CD14-positive monocyte (primary cell): ENCODE measurements at regions not wholly inside any gene's neighbourhood (a gene's known extent, or its start where the extent isn't known, plus 50 kb on each side); places are given as distances from the start of the nearest gene placed in this dataset.
A peak's percentile ranks its signal among the peaks of the same experiment; 100 is the strongest.

ENCODE experiments used
- DNase-seq, 3 donors: peaks; one replicate each; pipeline ENCODE4 v3.0.0-alpha.2; 2011 to 2022
- H2AFZ ChIP-seq: 2 replicates; pipeline ENCODE4 v1.6.0; 2012; ENCODE audit warnings: mild to moderate bottlenecking, low read depth, low read length, inconsistent platforms; ENCODE audit not compliant: insufficient read depth, poor library complexity, severe bottlenecking
- H3K27ac ChIP-seq, 2 donors: 1 replicate in 1 of 2; 2 replicates in 1 of 2; pipeline ENCODE4 v1.5.1; 2012 to 2013; ENCODE audit warnings: low read length in 2 of 2, control low read depth in 1 of 2, inconsistent platforms in 1 of 2, low read depth in 1 of 2, mild to moderate bottlenecking in 1 of 2
- H3K27me3 ChIP-seq, 2 donors: one replicate each; pipeline versions ENCODE4 v1.6.0 to v1.6.1; 2011 to 2013; ENCODE audit warnings: low read length in 2 of 2; ENCODE audit not compliant: control insufficient read depth in 2 of 2, insufficient read depth in 2 of 2
- H3K36me3 ChIP-seq, 2 donors: replicated peaks in 1 of 2; 1 replicate in 1 of 2; 2 replicates in 1 of 2; pipeline versions ENCODE4 v1.5.1 to v1.6.1; 2012 to 2013; ENCODE audit warnings: low read length in 2 of 2, control low read depth in 1 of 2, inconsistent platforms in 1 of 2, mild to moderate bottlenecking in 1 of 2; ENCODE audit not compliant: insufficient read depth in 2 of 2, control insufficient read depth in 1 of 2
- H3K4me1 ChIP-seq, 2 donors: 1 replicate in 1 of 2; 2 replicates in 1 of 2; pipeline versions ENCODE4 v1.5.1 to v1.6.1; 2012 to 2013; ENCODE audit warnings: low read length in 2 of 2, control low read depth in 1 of 2, inconsistent platforms in 1 of 2, mild to moderate bottlenecking in 1 of 2, moderate library complexity in 1 of 2; ENCODE audit not compliant: insufficient read depth in 2 of 2, control insufficient read depth in 1 of 2
- H3K4me2 ChIP-seq: replicated peaks from 2 replicates; pipeline ENCODE3; 2012; ENCODE audit warnings: low read length, moderate library complexity, mild to moderate bottlenecking; ENCODE audit not compliant: poor library complexity, severe bottlenecking; ENCODE audit errors: extremely low read depth
- H3K4me3 ChIP-seq, 3 experiments: fragments of 200-600 bp in 1 of 3; sonication (generic) in 1 of 3; replicated peaks in 1 of 3; 1 replicate in 2 of 3; 2 replicates in 1 of 3; pipeline ENCODE4 v1.5.1; 2011 to 2013; ENCODE audit warnings: low read length in 3 of 3, mild to moderate bottlenecking in 3 of 3, control low read depth in 2 of 3, low read depth in 2 of 3, inconsistent platforms in 1 of 3, moderate library complexity in 1 of 3
- H3K79me2 ChIP-seq: 2 replicates; pipeline ENCODE4 v1.6.0; 2012; ENCODE audit warnings: mild to moderate bottlenecking, control low read depth, inconsistent platforms, low read length, moderate library complexity; ENCODE audit not compliant: insufficient read depth
- H3K9ac ChIP-seq: 2 replicates; pipeline ENCODE4 v1.6.0; 2017; ENCODE audit warnings: low read length, mild to moderate bottlenecking; ENCODE audit not compliant: insufficient read depth, poor library complexity, severe bottlenecking
- H3K9me3 ChIP-seq, 2 donors: replicated peaks in 1 of 2; 1 replicate in 1 of 2; 2 replicates in 1 of 2; pipeline versions ENCODE4 v1.5.1 to v1.6.1; 2012 to 2013; ENCODE audit warnings: low read length in 2 of 2, control low read depth in 1 of 2; ENCODE audit not compliant: control insufficient read depth in 1 of 2, insufficient read depth in 1 of 2
- H4K20me1 ChIP-seq: 2 replicates; pipeline ENCODE4 v1.6.0; 2012; ENCODE audit warnings: mild to moderate bottlenecking, low read length, control low read depth, moderate library complexity; ENCODE audit not compliant: insufficient read depth
- H3K27ac Mint-ChIP-seq, 7 donors: one replicate each; pipeline ENCODE4 v1.8.0; 2020; ENCODE audit warnings: mild to moderate bottlenecking in 7 of 7, mixed read lengths in 7 of 7, moderate library complexity in 6 of 7, inconsistent platforms in 2 of 7
- H3K27me3 Mint-ChIP-seq, 3 donors: one replicate each; pipeline ENCODE4 v1.8.0; 2021 to 2022; ENCODE audit warnings: low read depth in 3 of 3, mild to moderate bottlenecking in 3 of 3, mixed read lengths in 3 of 3, moderate library complexity in 3 of 3, inconsistent platforms in 1 of 3
- H3K36me3 Mint-ChIP-seq, 2 donors: one replicate each; pipeline ENCODE4 v1.8.0; 2020; ENCODE audit warnings: mixed read lengths in 2 of 2, inconsistent platforms in 1 of 2, mild to moderate bottlenecking in 1 of 2
- H3K4me1 Mint-ChIP-seq: one replicate; pipeline ENCODE4 v1.8.0; 2020; ENCODE audit warnings: mild to moderate bottlenecking, mixed read lengths
- H3K4me3 Mint-ChIP-seq, 2 donors: one replicate each; pipeline ENCODE4 v1.8.0; 2020; ENCODE audit warnings: mild to moderate bottlenecking in 2 of 2, mixed read lengths in 2 of 2, moderate library complexity in 1 of 2
- H3K9me3 Mint-ChIP-seq, 7 donors: one replicate each; pipeline ENCODE4 v1.8.0; 2020 to 2022; ENCODE audit warnings: mixed read lengths in 7 of 7, mild to moderate bottlenecking in 6 of 7, moderate library complexity in 6 of 7, inconsistent platforms in 2 of 7
- CTCF ChIP-seq: fragments of 200-600 bp; IDR thresholded peaks from one replicate; pipeline ENCODE4 v1.8.0; 2022; ENCODE audit warnings: antibody characterized with exemption, mild to moderate bottlenecking
- WGBS: methylation state at CpG from one replicate; pipeline ENCODE4 v1.1.5; 2013; ENCODE audit warnings: missing lambda C conversion rate; ENCODE audit not compliant: insufficient coverage; 5-methylcytosine and 5-hydroxymethylcytosine counted together
- intact Hi-C, 2 donors: fragments of 100-400 bp; cut with micrococcal nuclease; formaldehyde crosslinking; loops; one replicate each; pipeline versions ENCODE4 v1.15.0 to v1.15.1; 2023

- H3K27me3 Mint-ChIP-seq = peaks cover 0 to 9% (median 9%) of the 10 kb centered on the region in 3 donors
- H3K27ac Mint-ChIP-seq = peak overlapping the region; percentile 97 to 100 (median 99)
- peak overlapping the region; percentile 82 for H3K9ac ChIP-seq
- peak overlapping the region; percentile 92 to 95 for H3K4me3 Mint-ChIP-seq
- no peaks in the 10 kb centered on the region for H4K20me1 ChIP-seq
- H3K36me3 Mint-ChIP-seq = peaks cover 31 to 36% of the 10 kb centered on the region in 2 donors
- H3K36me3 ChIP-seq = peaks cover 9 to 26% of the 10 kb centered on the region in 2 donors
- H3K9me3 ChIP-seq = no peaks in the 10 kb centered on the region
- H3K4me1 Mint-ChIP-seq = peaks cover 63% of the 10 kb centered on the region
- no peak for DNase-seq
- H3K9me3 Mint-ChIP-seq = no peaks in the 10 kb centered on the region
- no peak overlapping the region for H2AFZ ChIP-seq
- peaks cover 49 to 58% of the 10 kb centered on the region in 2 donors for H3K4me1 ChIP-seq
- WGBS = 82% methylated on average over 12 of the region's 15 CpGs
- no peaks in the 10 kb centered on the region for H3K27me3 ChIP-seq
- H3K79me2 ChIP-seq = peaks cover 33% of the 10 kb centered on the region
- peak overlapping the region; percentile 95 for H3K4me2 ChIP-seq
- intact Hi-C loops = loop anchor here (2.0 to 10.0 kb wide), 4 partner anchors 77 to 145 kb away; no protein-coding TSS in a partner anchor
- no peak for TF ChIP-seq CTCF
- H3K4me3 ChIP-seq = peak overlapping the region; percentile 47 to 73 (median 63)
- H3K27ac ChIP-seq = peak overlapping the region; percentile 88 to 96
These were observed 130.9 kb downstream of the C9orf50 start for GRCh38 chr9:129489838-129490582.

- Histone ChIP-seq H3K79me2 (peaks cover 33% of the 10 kb centered on the region), H3K9ac (peak overlapping the region; percentile 82), H3K4me2 (peak overlapping the region; percentile 95), H4K20me1 (no peaks in the 10 kb centered on the region), H3K4me3 (peak overlapping the region; percentile 42 to 73 (median 60)), H3K4me1 (peaks cover 65 to 72% of the 10 kb centered on the region in 2 donors), H3K27ac (peak overlapping the region; percentile 90 to 96), H3K9me3 (no peaks in the 10 kb centered on the region), H3K36me3 (peaks cover 3 to 8% of the 10 kb centered on the region in 2 donors), H3K27me3 (no peaks in the 10 kb centered on the region), H2AFZ (peak overlapping the region; percentile 18)
- Mint-ChIP-seq H3K4me1 (peaks cover 69% of the 10 kb centered on the region), H3K27me3 (peaks cover 4 to 12% (median 9%) of the 10 kb centered on the region in 3 donors), H3K27ac (peak overlapping the region; percentile 95 to 100 (median 97)), H3K9me3 (no peaks in the 10 kb centered on the region), H3K4me3 (peak overlapping the region; percentile 76 to 84), H3K36me3 (peaks cover 21 to 24% of the 10 kb centered on the region in 2 donors)
- 12% methylated on average over 42 of the region's 46 CpGs for WGBS
- intact Hi-C loops = loop anchor here (2.0 to 5.0 kb wide), 2 partner anchors 75 to 76 kb away; no protein-coding TSS in a partner anchor
- DNase-seq = peak; percentile 39 to 66 (median 57)
- no peak for TF ChIP-seq CTCF
These were observed 133.0 kb downstream of the C9orf50 start for GRCh38 chr9:129487658-129488483.
